Astrocyte (in vitro differentiated cells and primary cell): ENCODE measurements at regions not wholly inside any gene's neighbourhood (a gene's known extent, or its start where the extent isn't known, plus 50 kb on each side); places are given as distances from the start of the nearest gene placed in this dataset.

Source experiments
- CTCF ChIP-seq: IDR thresholded peaks from 2 replicates; pipeline ENCODE4 v1.5.1; 2011; ENCODE audit warnings: low read depth, mild to moderate bottlenecking, inconsistent platforms, low read length, moderate library complexity; ENCODE audit not compliant: insufficient read depth
- EZH2 ChIP-seq: IDR thresholded peaks from 2 replicates; pipeline ENCODE4 v1.6.1; 2012; ENCODE audit warnings: mild to moderate bottlenecking, low read length, inconsistent platforms; ENCODE audit not compliant: insufficient read depth

DNA sequence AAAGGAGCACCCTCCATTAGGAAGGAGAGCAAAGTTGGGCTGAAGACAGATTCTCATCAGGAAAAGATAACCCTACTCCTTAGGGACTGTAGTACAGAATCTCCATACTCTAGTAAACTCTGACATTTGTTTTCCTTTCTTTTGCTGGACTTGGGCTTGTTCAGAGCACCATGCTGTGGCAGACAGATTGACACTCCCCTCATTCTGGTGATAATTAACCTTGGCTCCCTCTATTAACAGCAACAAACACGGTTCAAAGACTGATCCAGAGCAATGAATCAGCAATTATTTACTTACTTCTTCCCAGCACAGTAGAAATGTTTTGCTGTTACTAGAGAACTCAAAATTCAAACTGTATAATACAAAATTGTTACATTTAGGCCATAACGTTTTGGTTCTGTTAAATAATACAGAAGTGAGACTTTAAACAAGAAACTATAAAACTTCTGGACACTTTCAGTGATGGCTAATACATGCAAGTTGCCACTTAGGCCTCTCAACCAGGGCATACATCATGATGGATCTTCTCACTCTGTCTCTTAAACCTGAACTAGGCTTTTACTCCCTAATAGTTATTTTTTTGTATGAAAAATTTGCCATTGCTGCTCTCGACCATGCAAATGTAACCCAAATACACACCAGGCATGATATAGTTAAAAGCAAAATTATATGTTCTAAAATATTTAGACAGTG, 639.0 kb downstream of the IPMK start:
- TF ChIP-seq CTCF (no peak), EZH2 (no peak)
